Ovary (tissue), 7 donors: ENCODE measurements at regions not wholly inside any gene's neighbourhood (a gene's known extent, or its start where the extent isn't known, plus 50 kb on each side); places are given as distances from the start of the nearest gene placed in this dataset.

Source experiments
- DNase-seq, 5 donors: peaks; one replicate each; pipeline ENCODE4 v3.0.0-alpha.2; 2019 to 2020
- H3K27ac ChIP-seq, 2 donors: fragments of 200-600 bp; one replicate each; pipeline versions ENCODE4 v1.5.1 to v1.8.0; 2019 to 2022
- H3K27me3 ChIP-seq: fragments of 200-600 bp; one replicate; pipeline ENCODE4 v1.8.0; 2022
- H3K36me3 ChIP-seq: fragments of 200-600 bp; sonication (generic); one replicate; pipeline ENCODE4 v1.5.1; 2019
- H3K4me1 ChIP-seq: one replicate; pipeline ENCODE4 v1.8.1; 2013; ENCODE audit warnings: mild to moderate bottlenecking, moderate library complexity; ENCODE audit not compliant: insufficient read depth
- H3K4me3 ChIP-seq: fragments of 200-600 bp; sonication (generic); one replicate; pipeline ENCODE4 v1.5.1; 2017
- H3K9me3 ChIP-seq, 2 donors: fragments of 200-600 bp in 1 of 2; sonication (generic) in 1 of 2; one replicate each; pipeline versions ENCODE4 v1.5.1 to v1.8.1; 2013 to 2019; ENCODE audit warnings: mild to moderate bottlenecking in 1 of 2, moderate library complexity in 1 of 2
- EP300 ChIP-seq: sonication (generic); formaldehyde crosslinking; IDR thresholded peaks from one replicate; pipeline ENCODE4 v1.6.1; 2017; ENCODE audit warnings: antibody characterized with exemption
- POLR2A ChIP-seq: fragments of 450-650 bp; IDR thresholded peaks from one replicate; pipeline ENCODE4 v1.6.1; 2017; ENCODE audit warnings: antibody characterized with exemption, mild to moderate bottlenecking, moderate library complexity
- WGBS, 3 donors: extraction: QIAGEN DNeasy Blood & Tissue Kit in 1 of 3; methylation state at CpG; one replicate each; pipeline versions ENCODE4 v1.1.5 to v1.1.7; 2013 to 2017; 5-methylcytosine and 5-hydroxymethylcytosine counted together
- intact Hi-C, 4 donors: fragments of 100-400 bp; cut with DNase I; formaldehyde crosslinking; loops; one replicate each; pipeline versions ENCODE4 v1.11.0 to v1.15.1; 2022 to 2023
- TF ChIP-seq, protein P1 (sequence below), 3 donors: fragments of 450-650 bp in 2 of 3; fragments of 200-600 bp in 1 of 3; IDR thresholded peaks; one replicate each; pipeline versions ENCODE4 v1.5.1 to v1.8.0; 2016 to 2022; ENCODE audit warnings: antibody characterized with exemption in 3 of 3, mild to moderate bottlenecking in 1 of 3
- donor health status: DM: no; HTN: no; CAD: no; lungs with moderate emphysema.
- donor health status: DM: no; HTN: no; CAD: no.
- donor health status: Bipolar disorder and iron deficiency.
- donor health status: DM: no; HTN: no; CAD: no.
- donor health status: DM: yes; HTN: yes; CAD: no.

DNA sequence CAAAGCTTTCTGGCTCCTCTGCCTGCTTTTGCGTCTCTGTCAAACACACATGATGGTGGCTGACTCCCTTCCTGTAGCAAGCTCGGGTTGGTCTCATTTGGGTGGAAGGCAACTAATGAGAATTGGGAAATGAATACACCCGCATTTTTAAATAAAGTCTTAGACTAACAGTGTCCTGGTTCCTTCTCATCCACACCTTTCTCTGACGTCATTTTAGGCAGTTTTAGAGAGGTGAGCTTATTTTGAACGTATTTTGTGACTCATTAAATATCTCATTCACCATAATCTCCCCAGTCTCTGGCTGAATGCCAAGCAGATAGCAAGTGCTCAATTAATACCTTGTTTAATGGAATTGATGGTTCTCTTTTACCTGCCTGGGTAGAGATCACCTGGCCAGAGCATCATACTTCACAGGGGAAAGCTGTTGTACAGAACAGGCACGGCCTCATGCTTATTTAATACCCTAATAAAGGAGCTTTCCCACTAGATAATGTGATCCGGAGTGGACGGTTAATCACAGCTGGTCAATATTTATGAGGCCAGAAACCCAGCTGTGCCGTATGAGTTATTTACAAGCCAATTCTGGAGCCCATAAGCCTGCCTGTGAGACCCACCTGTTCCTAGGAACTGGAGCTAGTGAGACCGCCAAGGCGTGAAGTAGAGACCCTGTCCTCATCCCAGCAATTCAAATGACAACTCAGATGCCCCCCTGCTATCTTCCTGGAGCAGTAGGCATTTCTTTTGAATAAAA, 149.7 kb upstream of the PROK2 start:
- Histone ChIP-seq H3K4me3 (no peak overlapping the region), H3K27me3 (no peaks in the 10 kb centered on the region), H3K27ac (no peak overlapping the region), H3K4me1 (peaks cover 3% of the 10 kb centered on the region), H3K9me3 (no peaks in the 10 kb centered on the region), H3K36me3 (no peaks in the 10 kb centered on the region)
- 79 to 84% (median 84%) methylated on average over 11 of the region's 11 CpGs for WGBS, 3 donors
- DNase-seq = no peak
- intact Hi-C loops = no loop called here
- TF ChIP-seq EP300 (no peak), POLR2A (no peak)
- TF ChIP-seq, protein P1, sequence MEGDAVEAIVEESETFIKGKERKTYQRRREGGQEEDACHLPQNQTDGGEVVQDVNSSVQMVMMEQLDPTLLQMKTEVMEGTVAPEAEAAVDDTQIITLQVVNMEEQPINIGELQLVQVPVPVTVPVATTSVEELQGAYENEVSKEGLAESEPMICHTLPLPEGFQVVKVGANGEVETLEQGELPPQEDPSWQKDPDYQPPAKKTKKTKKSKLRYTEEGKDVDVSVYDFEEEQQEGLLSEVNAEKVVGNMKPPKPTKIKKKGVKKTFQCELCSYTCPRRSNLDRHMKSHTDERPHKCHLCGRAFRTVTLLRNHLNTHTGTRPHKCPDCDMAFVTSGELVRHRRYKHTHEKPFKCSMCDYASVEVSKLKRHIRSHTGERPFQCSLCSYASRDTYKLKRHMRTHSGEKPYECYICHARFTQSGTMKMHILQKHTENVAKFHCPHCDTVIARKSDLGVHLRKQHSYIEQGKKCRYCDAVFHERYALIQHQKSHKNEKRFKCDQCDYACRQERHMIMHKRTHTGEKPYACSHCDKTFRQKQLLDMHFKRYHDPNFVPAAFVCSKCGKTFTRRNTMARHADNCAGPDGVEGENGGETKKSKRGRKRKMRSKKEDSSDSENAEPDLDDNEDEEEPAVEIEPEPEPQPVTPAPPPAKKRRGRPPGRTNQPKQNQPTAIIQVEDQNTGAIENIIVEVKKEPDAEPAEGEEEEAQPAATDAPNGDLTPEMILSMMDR (IDR thresholded peaks at IDR 0.05) = no peak

DNA sequence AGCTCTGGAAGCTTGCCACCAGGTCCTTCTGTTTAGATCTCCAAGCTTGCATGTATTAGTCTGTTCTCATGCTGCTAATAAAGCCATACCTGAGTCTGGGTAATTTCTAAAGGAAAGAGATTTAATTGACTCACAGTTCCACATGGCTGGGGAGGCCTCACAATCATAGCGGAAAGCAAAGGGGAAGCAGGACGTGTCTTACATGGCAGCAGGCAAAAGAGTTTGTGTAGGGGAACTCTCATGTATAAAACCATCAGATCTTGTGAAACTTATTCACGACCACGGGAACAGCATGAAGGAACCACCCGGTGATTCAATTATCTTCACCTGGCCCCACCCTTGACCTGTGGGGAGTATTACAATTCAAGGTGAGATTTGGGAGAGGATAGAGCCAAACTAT, 147.0 kb upstream of the PROK2 start:
- Histone ChIP-seq H3K4me1 (peaks cover 3% of the 10 kb centered on the region), H3K27me3 (no peaks in the 10 kb centered on the region), H3K4me3 (no peak overlapping the region), H3K9me3 (no peaks in the 10 kb centered on the region), H3K27ac (no peak overlapping the region), H3K36me3 (no peaks in the 10 kb centered on the region)
- 71 to 85% (median 76%) methylated on average over 5 of the region's 5 CpGs for WGBS, 3 donors
- intact Hi-C loops = no loop called here
- no peak for DNase-seq
- TF ChIP-seq, protein P1 (IDR thresholded peaks at IDR 0.05) = no peak
- TF ChIP-seq POLR2A = no peak
- TF ChIP-seq EP300 = no peak

DNA sequence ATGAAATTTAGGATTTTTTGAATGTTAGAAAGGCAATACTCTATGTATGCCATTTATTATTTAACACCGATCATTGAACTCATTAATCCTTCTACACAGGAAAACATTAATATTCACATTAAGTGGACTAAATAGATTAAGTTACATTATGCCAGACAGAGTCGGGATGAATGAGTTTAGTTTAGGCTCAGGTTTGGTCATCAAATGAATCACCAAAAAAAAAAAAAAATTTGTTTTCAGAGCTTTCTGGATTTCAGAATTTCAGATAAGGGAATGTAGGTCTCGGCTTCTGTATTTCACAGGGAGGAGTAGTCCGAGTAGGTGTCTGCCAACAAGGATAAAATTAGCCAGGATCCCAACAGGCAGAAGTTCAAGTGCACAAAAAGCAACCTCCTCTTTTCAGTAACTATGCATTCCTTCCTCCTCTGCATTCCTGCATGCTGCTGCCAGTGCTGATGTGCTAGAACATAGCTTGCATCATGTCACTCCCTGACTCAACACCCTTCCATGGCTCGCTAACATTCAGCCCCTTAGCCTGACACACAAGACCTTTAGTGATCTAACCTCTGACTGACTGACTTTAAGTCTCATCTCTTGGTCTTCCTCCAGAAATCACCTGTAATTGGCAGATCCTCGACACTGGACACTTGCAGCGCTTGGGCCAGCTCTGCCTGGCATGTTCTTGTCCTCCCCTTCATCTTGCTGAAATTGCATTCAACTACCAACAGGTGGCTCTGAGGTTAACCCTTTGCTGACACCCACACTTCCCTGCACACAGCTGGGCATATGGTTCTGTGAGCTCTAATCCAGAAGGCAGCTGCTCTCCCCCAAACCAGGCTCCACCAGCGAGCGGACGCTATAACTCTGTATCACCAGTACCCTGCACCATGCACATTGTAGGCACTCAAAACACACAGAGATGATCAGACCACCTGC, 145.4 kb upstream of the PROK2 start:
- intact Hi-C loops = no loop called here
- WGBS, 3 donors = 31 to 35% (median 34%) methylated on average over 10 of the region's 10 CpGs

DNA sequence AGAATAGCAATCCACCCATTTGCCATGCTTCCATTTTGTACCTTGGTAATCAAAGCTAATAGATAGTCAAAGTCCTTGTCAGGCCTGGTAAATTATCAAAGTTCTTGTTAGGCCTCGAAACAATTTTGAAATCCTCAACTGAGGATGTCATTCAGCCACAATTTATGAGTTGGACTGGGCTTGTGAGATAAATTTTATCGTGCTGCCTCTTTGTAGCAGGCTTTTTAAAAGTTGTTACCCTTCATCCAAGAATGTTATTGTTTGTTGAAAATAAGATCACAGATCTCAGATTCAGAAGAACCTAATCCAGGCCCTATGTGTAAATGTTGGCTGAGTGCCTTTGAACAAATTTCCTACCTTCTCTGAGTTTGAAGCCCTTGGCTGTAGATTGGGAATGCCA, 143.3 kb upstream of the PROK2 start:
- H3K9me3 ChIP-seq = no peaks in the 10 kb centered on the region
- H3K27me3 ChIP-seq = no peaks in the 10 kb centered on the region
- 78 to 85% (median 81%) methylated on average over 2 of the region's 2 CpGs for WGBS, 3 donors
- H3K4me3 ChIP-seq = no peak overlapping the region
- no peaks in the 10 kb centered on the region for H3K36me3 ChIP-seq
- H3K4me1 ChIP-seq = peaks cover 3% of the 10 kb centered on the region
- DNase-seq = no peak
- TF ChIP-seq POLR2A (no peak), EP300 (no peak)
- TF ChIP-seq, protein P1 (IDR thresholded peaks at IDR 0.05) = no peak
- intact Hi-C loops = no loop called here
- H3K27ac ChIP-seq = no peak overlapping the region

More for the DNA sequence above, 145.4 kb upstream of the PROK2 start:
- Histone ChIP-seq H3K36me3 (no peaks in the 10 kb centered on the region), H3K9me3 (no peaks in the 10 kb centered on the region), H3K4me3 (no peak overlapping the region), H3K27me3 (no peaks in the 10 kb centered on the region), H3K27ac (no peak overlapping the region), H3K4me1 (peaks cover 3% of the 10 kb centered on the region)
- TF ChIP-seq POLR2A (no peak), EP300 (no peak)
- TF ChIP-seq, protein P1 (IDR thresholded peaks at IDR 0.05) = no peak
- peak in 1 of 5 donors; percentile 37 for DNase-seq
